Sigmoid colon (tissue), 4 donors: ENCODE measurements at regions not wholly inside any gene's neighbourhood (a gene's known extent, or its start where the extent isn't known, plus 50 kb on each side); places are given as distances from the start of the nearest gene placed in this dataset.

Experiments used
- POLR2A ChIP-seq, 2 donors: fragments of 450-650 bp; IDR thresholded peaks; one replicate each; pipeline ENCODE4 v1.6.1; 2016; ENCODE audit warnings: antibody characterized with exemption in 2 of 2, mild to moderate bottlenecking in 2 of 2, moderate library complexity in 2 of 2
- POLR2AphosphoS5 ChIP-seq, 4 donors: sonication (generic); formaldehyde crosslinking; IDR thresholded peaks; one replicate each; pipeline ENCODE4 v1.6.1; 2017; ENCODE audit warnings: antibody characterized with exemption in 4 of 4
- TF ChIP-seq, protein P1 (sequence below), 4 experiments: fragments of 450-650 bp in 3 of 4; fragments of 200-600 bp in 1 of 4; IDR thresholded peaks; one replicate each; pipeline ENCODE4 v1.5.1; 2016 to 2019; ENCODE audit warnings: antibody characterized with exemption in 4 of 4, mild to moderate bottlenecking in 3 of 4, moderate library complexity in 2 of 4

DNA sequence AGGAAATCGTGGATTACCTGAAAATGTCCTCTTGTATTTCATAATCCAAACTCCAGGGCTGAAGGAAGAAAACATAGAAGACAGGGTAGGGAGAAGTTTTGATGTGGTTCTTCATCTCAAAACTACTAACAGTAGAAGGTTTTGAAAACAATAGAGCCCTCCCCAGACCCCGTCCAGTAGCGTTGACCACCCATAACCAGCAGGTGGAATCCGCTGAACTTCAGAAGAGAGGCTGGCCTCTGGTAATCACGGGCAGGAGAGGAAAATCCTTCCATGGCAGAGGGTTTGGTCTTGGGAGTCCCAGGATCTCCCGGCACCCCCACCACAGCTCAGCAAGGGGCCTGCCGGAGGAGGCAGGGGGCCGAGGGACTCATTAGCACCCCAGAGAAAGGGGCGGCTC, 333.4 kb upstream of the RNF32 start:
- no peak for TF ChIP-seq POLR2A (IDR thresholded peaks at IDR 0.05)
- no peak for TF ChIP-seq POLR2AphosphoS5 (IDR thresholded peaks at IDR 0.05)
- TF ChIP-seq, protein P1, sequence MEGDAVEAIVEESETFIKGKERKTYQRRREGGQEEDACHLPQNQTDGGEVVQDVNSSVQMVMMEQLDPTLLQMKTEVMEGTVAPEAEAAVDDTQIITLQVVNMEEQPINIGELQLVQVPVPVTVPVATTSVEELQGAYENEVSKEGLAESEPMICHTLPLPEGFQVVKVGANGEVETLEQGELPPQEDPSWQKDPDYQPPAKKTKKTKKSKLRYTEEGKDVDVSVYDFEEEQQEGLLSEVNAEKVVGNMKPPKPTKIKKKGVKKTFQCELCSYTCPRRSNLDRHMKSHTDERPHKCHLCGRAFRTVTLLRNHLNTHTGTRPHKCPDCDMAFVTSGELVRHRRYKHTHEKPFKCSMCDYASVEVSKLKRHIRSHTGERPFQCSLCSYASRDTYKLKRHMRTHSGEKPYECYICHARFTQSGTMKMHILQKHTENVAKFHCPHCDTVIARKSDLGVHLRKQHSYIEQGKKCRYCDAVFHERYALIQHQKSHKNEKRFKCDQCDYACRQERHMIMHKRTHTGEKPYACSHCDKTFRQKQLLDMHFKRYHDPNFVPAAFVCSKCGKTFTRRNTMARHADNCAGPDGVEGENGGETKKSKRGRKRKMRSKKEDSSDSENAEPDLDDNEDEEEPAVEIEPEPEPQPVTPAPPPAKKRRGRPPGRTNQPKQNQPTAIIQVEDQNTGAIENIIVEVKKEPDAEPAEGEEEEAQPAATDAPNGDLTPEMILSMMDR (IDR thresholded peaks at IDR 0.05): no peak
